ENCODE measurements at regions not wholly inside any gene's neighbourhood (a gene's known extent, or its start where the extent isn't known, plus 50 kb on each side); places are given as distances from the start of the nearest gene placed in this dataset.

GRCh38 chr22:27164781-27165503 is 507.6 kb downstream of the MIAT start:
- no peak for DNase-seq
- ATAC-seq: no peak
- Mint-ChIP-seq H3K4me1 (ENCODE audit: low read depth) (no peaks in the 10 kb centered on the region), H3K9me3 (ENCODE audit: insufficient read depth) (no peaks in the 10 kb centered on the region), H3K27ac (no peak overlapping the region), H3K27me3 (ENCODE audit: low read depth) (no peaks in the 10 kb centered on the region), H3K36me3 (ENCODE audit: low read depth) (no peaks in the 10 kb centered on the region), H3K4me3 (no peak overlapping the region)
- ChIA-PET CTCF (no interaction called here), POLR2A (no interaction called here)

DNA sequence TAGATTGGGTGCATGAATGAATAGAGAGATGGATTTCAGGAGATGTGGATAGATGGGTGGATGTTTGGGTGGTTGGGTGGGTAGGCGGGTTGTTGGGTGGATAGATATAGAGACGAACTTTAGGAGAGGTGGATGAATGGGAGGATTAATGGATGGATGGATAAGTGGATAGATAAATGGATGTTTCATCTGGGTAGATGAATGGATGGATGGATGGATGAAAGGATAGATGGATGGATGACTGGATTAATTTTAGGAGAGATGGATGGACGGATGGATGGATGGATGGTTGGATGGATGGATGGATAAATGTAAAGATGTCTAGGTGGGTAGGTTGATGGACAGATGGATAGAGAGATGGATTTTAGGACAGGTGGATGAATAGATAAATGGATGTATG is 511.3 kb downstream of the MIAT start:
- ATAC-seq (no peak), DNase-seq (no peak)
- no peaks in the 10 kb centered on the region for H3K36me3 Mint-ChIP-seq (ENCODE audit: low read depth)
- H3K4me3 Mint-ChIP-seq: no peak overlapping the region
- no peak overlapping the region for H3K27ac Mint-ChIP-seq
- no peaks in the 10 kb centered on the region for H3K27me3 Mint-ChIP-seq (ENCODE audit: low read depth)
- CTCF ChIA-PET: no interaction called here
- H3K9me3 Mint-ChIP-seq (ENCODE audit: insufficient read depth): no peaks in the 10 kb centered on the region
- no peaks in the 10 kb centered on the region for H3K4me1 Mint-ChIP-seq (ENCODE audit: low read depth)
- POLR2A ChIA-PET: no interaction called here

- Mint-ChIP-seq H3K36me3 (ENCODE audit: low read depth) (no peaks in the 10 kb centered on the region), H3K4me3 (no peak overlapping the region), H3K4me1 (ENCODE audit: low read depth) (no peaks in the 10 kb centered on the region), H3K9me3 (ENCODE audit: insufficient read depth) (no peaks in the 10 kb centered on the region), H3K27me3 (ENCODE audit: low read depth) (peaks cover 3% of the 10 kb centered on the region), H3K27ac (no peak overlapping the region)
- DNase-seq (no peak), ATAC-seq (no peak)
- CTCF ChIA-PET: no interaction called here
- POLR2A ChIA-PET: no interaction called here
Measured at GRCh38 chr22:27170491-27170890, 513.1 kb downstream of the MIAT start.

- POLR2A ChIA-PET: no interaction called here
- Mint-ChIP-seq H3K9me3 (ENCODE audit: insufficient read depth) (no peaks in the 10 kb centered on the region), H3K4me1 (ENCODE audit: low read depth) (no peaks in the 10 kb centered on the region), H3K27ac (no peak overlapping the region), H3K36me3 (ENCODE audit: low read depth) (no peaks in the 10 kb centered on the region), H3K4me3 (no peak overlapping the region), H3K27me3 (ENCODE audit: low read depth) (peaks cover 5% of the 10 kb centered on the region)
- CTCF ChIA-PET: no interaction called here
- DNase-seq: no peak
- ATAC-seq: no peak
Measured at GRCh38 chr22:27171212-27171611, 513.8 kb downstream of the MIAT start.

DNA sequence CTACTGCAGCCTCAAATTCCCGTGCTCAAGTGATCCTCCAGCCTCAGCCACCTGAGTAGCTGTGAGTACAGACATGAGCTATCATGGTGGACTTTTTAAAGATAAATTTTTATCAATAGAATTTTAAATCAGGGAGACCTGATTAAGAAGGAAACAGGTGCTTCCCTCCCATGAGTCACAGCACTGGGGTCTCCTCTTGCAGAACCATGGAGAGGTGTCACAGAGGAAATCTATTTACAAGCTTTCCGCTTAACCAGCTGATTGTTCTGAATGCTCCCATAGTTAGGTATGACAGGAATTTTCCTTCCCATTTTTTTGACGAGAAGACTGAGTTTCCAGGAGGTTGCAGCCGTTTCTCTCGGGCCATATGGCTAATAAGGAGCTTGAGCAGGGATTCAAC is 516.1 kb downstream of the MIAT start:
- ATAC-seq (no peak), DNase-seq (no peak)
- Mint-ChIP-seq H3K36me3 (ENCODE audit: low read depth) (no peaks in the 10 kb centered on the region), H3K4me3 (no peak overlapping the region), H3K4me1 (ENCODE audit: low read depth) (no peaks in the 10 kb centered on the region), H3K9me3 (ENCODE audit: insufficient read depth) (no peaks in the 10 kb centered on the region), H3K27ac (no peak overlapping the region), H3K27me3 (ENCODE audit: low read depth) (peaks cover 8% of the 10 kb centered on the region)
- ChIA-PET POLR2A (no interaction called here), CTCF (no interaction called here)

DNA sequence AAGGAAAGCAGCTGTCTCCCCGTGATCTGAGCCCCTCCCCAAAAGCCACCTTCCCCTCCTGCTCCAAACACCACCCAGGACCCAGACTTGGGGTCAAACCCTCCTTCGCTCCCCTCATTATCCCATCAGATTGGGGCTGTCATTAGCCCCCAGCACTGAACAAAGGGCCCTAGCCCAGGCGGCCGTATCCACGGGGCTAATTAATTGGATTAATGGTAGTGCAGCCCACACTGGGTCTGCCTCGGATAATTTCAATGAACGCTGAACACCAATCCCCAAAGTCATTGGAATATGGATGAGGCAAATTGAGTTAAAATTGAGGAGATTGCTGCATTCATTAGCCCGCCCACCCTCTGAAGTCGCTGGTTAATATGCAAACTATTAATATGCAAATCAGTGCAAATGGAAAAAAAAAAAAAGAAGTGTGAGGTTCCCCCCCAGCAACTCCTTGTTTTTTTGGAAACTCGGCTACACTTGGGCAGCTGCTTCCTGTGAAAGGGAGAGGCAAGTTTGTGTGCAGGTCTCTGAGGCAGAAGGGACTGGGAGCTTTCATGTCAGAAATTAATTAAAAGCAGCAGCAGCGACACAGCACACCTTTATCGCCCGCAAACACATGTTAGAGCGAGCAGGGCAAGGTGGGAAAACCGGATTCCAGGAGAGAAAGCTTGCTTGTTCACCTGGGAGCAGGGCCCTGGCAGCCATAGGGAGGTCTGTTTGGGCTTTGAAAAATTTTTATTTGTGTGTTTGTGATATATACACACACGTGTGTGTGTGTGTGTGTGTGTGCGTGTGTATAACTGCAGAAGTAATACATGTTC is 517.8 kb downstream of the MIAT start:
- Mint-ChIP-seq H3K27ac (no peak overlapping the region), H3K4me3 (no peak overlapping the region), H3K9me3 (ENCODE audit: insufficient read depth) (no peaks in the 10 kb centered on the region), H3K27me3 (ENCODE audit: low read depth) (peaks cover 8% of the 10 kb centered on the region), H3K4me1 (ENCODE audit: low read depth) (no peaks in the 10 kb centered on the region), H3K36me3 (ENCODE audit: low read depth) (no peaks in the 10 kb centered on the region)
- DNase-seq (no peak), ATAC-seq (no peak)
- CTCF ChIA-PET: no interaction called here
- POLR2A ChIA-PET: no interaction called here

DNA sequence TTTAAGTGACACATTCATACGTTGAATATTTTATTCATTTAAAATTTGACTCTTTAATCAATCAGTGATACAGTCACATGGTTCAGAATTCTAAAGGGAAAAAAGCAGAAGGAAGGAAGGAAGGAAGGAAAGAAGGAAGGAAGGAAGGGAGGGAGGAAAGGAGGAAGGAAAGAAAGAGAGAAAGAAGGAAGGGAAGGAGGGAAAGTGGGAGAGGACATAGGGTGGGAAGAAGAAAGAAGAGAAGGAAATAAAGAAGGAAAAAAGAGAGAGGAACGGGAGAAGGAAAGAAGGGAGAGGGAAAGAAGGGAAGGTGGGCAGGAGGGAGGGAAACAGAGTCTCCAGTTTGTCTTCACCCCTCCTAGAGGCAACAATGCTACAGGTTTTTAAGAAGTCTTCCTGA is 518.6 kb downstream of the MIAT start:
- CTCF ChIA-PET: no interaction called here
- H3K27ac Mint-ChIP-seq: no peak overlapping the region
- ATAC-seq (no peak), DNase-seq (no peak)
- H3K36me3 Mint-ChIP-seq (ENCODE audit: low read depth): no peaks in the 10 kb centered on the region
- H3K4me3 Mint-ChIP-seq: no peak overlapping the region
- POLR2A ChIA-PET: no interaction called here
- H3K27me3 Mint-ChIP-seq (ENCODE audit: low read depth): peaks cover 8% of the 10 kb centered on the region
- no peaks in the 10 kb centered on the region for H3K4me1 Mint-ChIP-seq (ENCODE audit: low read depth)
- no peaks in the 10 kb centered on the region for H3K9me3 Mint-ChIP-seq (ENCODE audit: insufficient read depth)

DNA sequence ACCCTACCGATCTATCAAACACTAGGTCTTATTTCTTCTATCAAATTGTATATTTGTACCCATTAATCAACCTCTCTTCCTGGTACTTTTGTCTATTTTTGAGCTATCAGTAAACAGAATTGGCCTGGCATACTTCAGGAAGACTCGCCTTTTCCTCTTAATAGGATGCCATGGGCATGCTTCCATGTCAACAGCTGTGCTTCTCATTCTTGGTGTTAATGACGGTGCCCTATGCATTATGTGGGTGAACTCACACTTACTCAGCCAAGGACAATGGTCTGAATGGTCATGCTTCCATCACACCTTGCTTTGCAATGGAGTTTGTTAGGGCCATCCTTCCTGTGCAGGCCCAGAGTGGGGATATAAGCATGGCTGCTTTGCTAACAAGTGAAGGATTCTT is 521.8 kb downstream of the MIAT start:
- no peak for ATAC-seq
- no peak overlapping the region for H3K27ac Mint-ChIP-seq
- peaks cover 7% of the 10 kb centered on the region for H3K27me3 Mint-ChIP-seq (ENCODE audit: low read depth)
- POLR2A ChIA-PET: no interaction called here
- no peaks in the 10 kb centered on the region for H3K4me1 Mint-ChIP-seq (ENCODE audit: low read depth)
- no peaks in the 10 kb centered on the region for H3K36me3 Mint-ChIP-seq (ENCODE audit: low read depth)
- no peak overlapping the region for H3K4me3 Mint-ChIP-seq
- CTCF ChIA-PET: no interaction called here
- no peaks in the 10 kb centered on the region for H3K9me3 Mint-ChIP-seq (ENCODE audit: insufficient read depth)
- DNase-seq: no peak

GRCh38 chr22:27181537-27181936 is 524.1 kb downstream of the MIAT start:
- POLR2A ChIA-PET: no interaction called here
- ATAC-seq: no peak

GRCh38 chr22:27183474-27183873 is 526.1 kb downstream of the MIAT start:
- no peaks in the 10 kb centered on the region for H3K27me3 Mint-ChIP-seq (ENCODE audit: low read depth)
- H3K9me3 Mint-ChIP-seq (ENCODE audit: insufficient read depth): no peaks in the 10 kb centered on the region
- CTCF ChIA-PET: no interaction called here
- POLR2A ChIA-PET: no interaction called here
- ATAC-seq: no peak
- H3K4me3 Mint-ChIP-seq: no peak overlapping the region
- DNase-seq: no peak
- no peak overlapping the region for H3K27ac Mint-ChIP-seq
- no peaks in the 10 kb centered on the region for H3K36me3 Mint-ChIP-seq (ENCODE audit: low read depth)
- no peaks in the 10 kb centered on the region for H3K4me1 Mint-ChIP-seq (ENCODE audit: low read depth)

More at GRCh38 chr22:27181537-27181936, 524.1 kb downstream of the MIAT start:
- Mint-ChIP-seq H3K27me3 (ENCODE audit: low read depth) (peaks cover under 1% of the 10 kb centered on the region), H3K36me3 (ENCODE audit: low read depth) (no peaks in the 10 kb centered on the region), H3K9me3 (ENCODE audit: insufficient read depth) (no peaks in the 10 kb centered on the region), H3K4me1 (ENCODE audit: low read depth) (no peaks in the 10 kb centered on the region), H3K27ac (no peak overlapping the region), H3K4me3 (no peak overlapping the region)
- CTCF ChIA-PET: no interaction called here
- no peak for DNase-seq

GRCh38 chr22:27185099-27185709 is 527.8 kb downstream of the MIAT start:
- no peak for DNase-seq
- ChIA-PET CTCF (no interaction called here), POLR2A (no interaction called here)
- Mint-ChIP-seq H3K9me3 (ENCODE audit: insufficient read depth) (no peaks in the 10 kb centered on the region), H3K27ac (no peak overlapping the region), H3K27me3 (ENCODE audit: low read depth) (no peaks in the 10 kb centered on the region), H3K4me3 (no peak overlapping the region), H3K36me3 (ENCODE audit: low read depth) (no peaks in the 10 kb centered on the region), H3K4me1 (ENCODE audit: low read depth) (no peaks in the 10 kb centered on the region)
- no peak for ATAC-seq

DNA sequence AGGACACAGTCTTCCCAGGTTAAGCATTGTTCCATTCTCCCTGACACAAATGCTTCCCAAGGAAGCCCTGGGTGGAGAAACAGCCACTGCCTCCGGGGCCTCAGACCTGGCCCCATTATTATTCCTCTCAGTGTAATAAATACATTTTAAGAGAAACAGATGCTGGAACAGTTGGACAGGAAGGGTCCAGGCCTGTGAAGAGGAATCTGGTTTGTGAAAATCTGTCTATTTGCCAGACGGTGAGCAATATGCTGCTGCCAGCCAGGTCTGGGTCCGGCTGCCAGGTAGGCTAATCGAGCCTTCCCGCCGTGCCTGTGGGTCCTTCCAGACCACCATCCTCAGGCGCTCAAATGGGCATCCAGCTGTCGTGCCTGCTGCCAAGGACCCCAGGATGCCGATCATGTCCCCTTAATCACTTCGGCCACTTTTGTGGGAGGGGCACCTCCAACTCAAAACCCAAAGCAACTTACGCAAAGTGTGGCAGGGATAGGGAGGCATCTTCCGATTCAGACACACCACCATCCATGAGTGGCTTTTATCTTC is 528.4 kb downstream of the MIAT start:
- no peaks in the 10 kb centered on the region for H3K9me3 Mint-ChIP-seq (ENCODE audit: insufficient read depth)
- ChIA-PET POLR2A (no interaction called here), CTCF (no interaction called here)
- no peak overlapping the region for H3K4me3 Mint-ChIP-seq
- no peaks in the 10 kb centered on the region for H3K4me1 Mint-ChIP-seq (ENCODE audit: low read depth)
- ATAC-seq (no peak), DNase-seq (no peak)
- no peaks in the 10 kb centered on the region for H3K36me3 Mint-ChIP-seq (ENCODE audit: low read depth)
- H3K27me3 Mint-ChIP-seq (ENCODE audit: low read depth): no peaks in the 10 kb centered on the region
- H3K27ac Mint-ChIP-seq: no peak overlapping the region
